Transverse colon (tissue), 4 donors: ENCODE measurements at regions not wholly inside any gene's neighbourhood (a gene's known extent, or its start where the extent isn't known, plus 50 kb on each side); places are given as distances from the start of the nearest gene placed in this dataset.

Source experiments
- CTCF ChIP-seq, 5 experiments: fragments of 200-600 bp in 3 of 5; fragments of 450-650 bp in 2 of 5; sonication (generic) in 3 of 5; IDR thresholded peaks; 1 replicate in 2 of 5; 2 replicates in 3 of 5; pipeline ENCODE4 v1.5.1; 2016 to 2017; ENCODE audit warnings: antibody characterized with exemption in 5 of 5, inconsistent platforms in 3 of 5, mild to moderate bottlenecking in 2 of 5, moderate library complexity in 1 of 5
- POLR2A ChIP-seq: fragments of 450-650 bp; IDR thresholded peaks from one replicate; pipeline ENCODE4 v1.6.1; 2016; ENCODE audit warnings: antibody characterized with exemption, mild to moderate bottlenecking, moderate library complexity
- POLR2AphosphoS5 ChIP-seq, 3 donors: sonication (generic); formaldehyde crosslinking; IDR thresholded peaks; one replicate each; pipeline ENCODE4 v1.6.1; 2016; ENCODE audit warnings: antibody characterized with exemption in 3 of 3

DNA sequence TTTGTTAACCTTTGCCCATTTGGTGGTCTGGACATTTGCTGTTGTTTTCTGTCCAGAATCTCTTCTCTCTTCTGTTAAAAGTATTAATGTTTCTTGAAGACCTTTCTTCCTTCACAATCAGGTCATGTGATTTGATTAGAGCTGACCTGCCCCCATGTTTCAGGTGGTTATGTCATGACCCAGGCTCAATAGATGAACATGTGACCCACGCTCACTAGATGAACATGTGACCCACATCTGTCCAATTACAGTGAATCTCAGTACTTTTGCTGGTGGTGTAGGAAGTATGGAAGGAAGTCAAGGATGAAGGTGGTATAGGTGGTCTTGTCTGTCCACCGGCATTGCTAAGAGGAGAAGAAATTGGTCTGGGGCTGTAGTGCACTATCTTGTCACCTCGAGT lies 289.1 kb upstream of the JAG1 start:
- TF ChIP-seq CTCF (IDR thresholded peaks at IDR 0.05) (no peak), POLR2A (no peak), POLR2AphosphoS5 (IDR thresholded peaks at IDR 0.05) (no peak)
